ENCODE measurements at regions not wholly inside any gene's neighbourhood (a gene's known extent, or its start where the extent isn't known, plus 50 kb on each side); places are given as distances from the start of the nearest gene placed in this dataset.

DNA sequence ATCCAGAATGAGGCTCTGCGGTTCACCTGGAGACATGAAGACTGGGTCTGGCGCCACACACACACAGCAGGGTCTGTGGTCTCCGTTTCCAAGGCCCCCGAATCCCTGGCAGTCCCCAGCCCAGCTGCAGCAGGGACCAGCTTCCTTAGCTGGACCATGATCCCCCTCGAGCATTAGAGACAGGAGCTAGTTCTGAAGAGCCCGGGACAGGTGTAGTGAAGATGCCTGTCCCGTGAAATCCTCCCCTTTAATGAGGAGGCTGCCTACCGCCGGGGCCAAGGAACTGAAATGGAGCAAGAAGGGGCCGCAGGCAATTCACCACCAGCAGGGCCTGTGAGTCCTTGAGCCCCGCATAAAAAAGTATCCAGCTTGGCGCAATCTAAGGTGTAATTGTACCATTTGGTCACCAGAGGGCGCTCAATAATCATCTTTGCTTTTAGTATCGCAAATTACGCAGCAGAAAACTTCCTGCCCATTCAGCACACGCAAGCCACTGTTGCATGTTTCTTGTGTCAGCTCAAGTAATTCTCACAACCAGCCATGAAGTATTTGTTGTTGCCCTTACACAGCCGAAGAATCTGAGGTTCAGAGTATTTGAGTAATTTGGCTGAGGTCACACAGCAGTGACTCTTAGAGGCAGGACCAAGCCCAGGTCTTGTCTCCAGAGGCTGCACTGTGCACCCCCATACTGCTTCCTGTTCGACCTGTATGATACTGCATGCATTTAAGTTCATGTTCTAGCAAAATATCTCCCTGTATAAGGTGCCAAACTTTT is 54.3 kb upstream of the PPP2R5C start (continued):
- TF ChIP-seq, protein P1, sequence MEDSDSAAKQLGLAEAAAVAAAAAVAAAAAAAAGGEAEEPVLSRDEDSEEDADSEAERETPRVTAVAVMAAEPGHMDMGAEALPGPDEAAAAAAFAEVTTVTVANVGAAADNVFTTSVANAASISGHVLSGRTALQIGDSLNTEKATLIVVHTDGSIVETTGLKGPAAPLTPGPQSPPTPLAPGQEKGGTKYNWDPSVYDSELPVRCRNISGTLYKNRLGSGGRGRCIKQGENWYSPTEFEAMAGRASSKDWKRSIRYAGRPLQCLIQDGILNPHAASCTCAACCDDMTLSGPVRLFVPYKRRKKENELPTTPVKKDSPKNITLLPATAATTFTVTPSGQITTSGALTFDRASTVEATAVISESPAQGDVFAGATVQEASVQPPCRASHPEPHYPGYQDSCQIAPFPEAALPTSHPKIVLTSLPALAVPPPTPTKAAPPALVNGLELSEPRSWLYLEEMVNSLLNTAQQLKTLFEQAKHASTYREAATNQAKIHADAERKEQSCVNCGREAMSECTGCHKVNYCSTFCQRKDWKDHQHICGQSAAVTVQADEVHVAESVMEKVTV (CRISPR knock-in tag; IDR thresholded peaks at IDR 0.05): peak; percentile 68
- TF ChIP-seq CHD4 (IDR thresholded peaks at IDR 0.05; ENCODE audit: insufficient read depth, insufficient replicate concordance, low read depth, low read length, poor library complexity, severe bottlenecking) (peak; percentile 52), MAFF (IDR thresholded peaks at IDR 0.05; ENCODE audit: low read length) (peak; percentile 64), ZNF778 (CRISPR knock-in tag; IDR thresholded peaks at IDR 0.05) (no peak), ZNF707 (CRISPR knock-in tag; conservative IDR thresholded peaks at IDR 0.05) (no peak), NCOR1 (IDR thresholded peaks at IDR 0.05) (0 out of 2 replicates have a peak, but pooled peaks have one; percentile 18), MIER1 (IDR thresholded peaks at IDR 0.05; ENCODE audit: low read depth) (no peak), HDAC2 (IDR thresholded peaks at IDR 0.05) (peak; percentile 84), CXXC5 (CRISPR knock-in tag; IDR thresholded peaks at IDR 0.05) (peak; percentile 58), ATF1 (CRISPR knock-in tag; IDR thresholded peaks at IDR 0.05) (no peak), ATF1 (tag; IDR thresholded peaks at IDR 0.05) (peak; percentile 61), ZNF124 (CRISPR knock-in tag; IDR thresholded peaks at IDR 0.05) (no peak)
- TF ChIP-seq, protein P2, sequence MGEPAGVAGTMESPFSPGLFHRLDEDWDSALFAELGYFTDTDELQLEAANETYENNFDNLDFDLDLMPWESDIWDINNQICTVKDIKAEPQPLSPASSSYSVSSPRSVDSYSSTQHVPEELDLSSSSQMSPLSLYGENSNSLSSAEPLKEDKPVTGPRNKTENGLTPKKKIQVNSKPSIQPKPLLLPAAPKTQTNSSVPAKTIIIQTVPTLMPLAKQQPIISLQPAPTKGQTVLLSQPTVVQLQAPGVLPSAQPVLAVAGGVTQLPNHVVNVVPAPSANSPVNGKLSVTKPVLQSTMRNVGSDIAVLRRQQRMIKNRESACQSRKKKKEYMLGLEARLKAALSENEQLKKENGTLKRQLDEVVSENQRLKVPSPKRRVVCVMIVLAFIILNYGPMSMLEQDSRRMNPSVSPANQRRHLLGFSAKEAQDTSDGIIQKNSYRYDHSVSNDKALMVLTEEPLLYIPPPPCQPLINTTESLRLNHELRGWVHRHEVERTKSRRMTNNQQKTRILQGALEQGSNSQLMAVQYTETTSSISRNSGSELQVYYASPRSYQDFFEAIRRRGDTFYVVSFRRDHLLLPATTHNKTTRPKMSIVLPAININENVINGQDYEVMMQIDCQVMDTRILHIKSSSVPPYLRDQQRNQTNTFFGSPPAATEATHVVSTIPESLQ (CRISPR knock-in tag; IDR thresholded peaks at IDR 0.05): no peak
- TF ChIP-seq, protein P3, sequence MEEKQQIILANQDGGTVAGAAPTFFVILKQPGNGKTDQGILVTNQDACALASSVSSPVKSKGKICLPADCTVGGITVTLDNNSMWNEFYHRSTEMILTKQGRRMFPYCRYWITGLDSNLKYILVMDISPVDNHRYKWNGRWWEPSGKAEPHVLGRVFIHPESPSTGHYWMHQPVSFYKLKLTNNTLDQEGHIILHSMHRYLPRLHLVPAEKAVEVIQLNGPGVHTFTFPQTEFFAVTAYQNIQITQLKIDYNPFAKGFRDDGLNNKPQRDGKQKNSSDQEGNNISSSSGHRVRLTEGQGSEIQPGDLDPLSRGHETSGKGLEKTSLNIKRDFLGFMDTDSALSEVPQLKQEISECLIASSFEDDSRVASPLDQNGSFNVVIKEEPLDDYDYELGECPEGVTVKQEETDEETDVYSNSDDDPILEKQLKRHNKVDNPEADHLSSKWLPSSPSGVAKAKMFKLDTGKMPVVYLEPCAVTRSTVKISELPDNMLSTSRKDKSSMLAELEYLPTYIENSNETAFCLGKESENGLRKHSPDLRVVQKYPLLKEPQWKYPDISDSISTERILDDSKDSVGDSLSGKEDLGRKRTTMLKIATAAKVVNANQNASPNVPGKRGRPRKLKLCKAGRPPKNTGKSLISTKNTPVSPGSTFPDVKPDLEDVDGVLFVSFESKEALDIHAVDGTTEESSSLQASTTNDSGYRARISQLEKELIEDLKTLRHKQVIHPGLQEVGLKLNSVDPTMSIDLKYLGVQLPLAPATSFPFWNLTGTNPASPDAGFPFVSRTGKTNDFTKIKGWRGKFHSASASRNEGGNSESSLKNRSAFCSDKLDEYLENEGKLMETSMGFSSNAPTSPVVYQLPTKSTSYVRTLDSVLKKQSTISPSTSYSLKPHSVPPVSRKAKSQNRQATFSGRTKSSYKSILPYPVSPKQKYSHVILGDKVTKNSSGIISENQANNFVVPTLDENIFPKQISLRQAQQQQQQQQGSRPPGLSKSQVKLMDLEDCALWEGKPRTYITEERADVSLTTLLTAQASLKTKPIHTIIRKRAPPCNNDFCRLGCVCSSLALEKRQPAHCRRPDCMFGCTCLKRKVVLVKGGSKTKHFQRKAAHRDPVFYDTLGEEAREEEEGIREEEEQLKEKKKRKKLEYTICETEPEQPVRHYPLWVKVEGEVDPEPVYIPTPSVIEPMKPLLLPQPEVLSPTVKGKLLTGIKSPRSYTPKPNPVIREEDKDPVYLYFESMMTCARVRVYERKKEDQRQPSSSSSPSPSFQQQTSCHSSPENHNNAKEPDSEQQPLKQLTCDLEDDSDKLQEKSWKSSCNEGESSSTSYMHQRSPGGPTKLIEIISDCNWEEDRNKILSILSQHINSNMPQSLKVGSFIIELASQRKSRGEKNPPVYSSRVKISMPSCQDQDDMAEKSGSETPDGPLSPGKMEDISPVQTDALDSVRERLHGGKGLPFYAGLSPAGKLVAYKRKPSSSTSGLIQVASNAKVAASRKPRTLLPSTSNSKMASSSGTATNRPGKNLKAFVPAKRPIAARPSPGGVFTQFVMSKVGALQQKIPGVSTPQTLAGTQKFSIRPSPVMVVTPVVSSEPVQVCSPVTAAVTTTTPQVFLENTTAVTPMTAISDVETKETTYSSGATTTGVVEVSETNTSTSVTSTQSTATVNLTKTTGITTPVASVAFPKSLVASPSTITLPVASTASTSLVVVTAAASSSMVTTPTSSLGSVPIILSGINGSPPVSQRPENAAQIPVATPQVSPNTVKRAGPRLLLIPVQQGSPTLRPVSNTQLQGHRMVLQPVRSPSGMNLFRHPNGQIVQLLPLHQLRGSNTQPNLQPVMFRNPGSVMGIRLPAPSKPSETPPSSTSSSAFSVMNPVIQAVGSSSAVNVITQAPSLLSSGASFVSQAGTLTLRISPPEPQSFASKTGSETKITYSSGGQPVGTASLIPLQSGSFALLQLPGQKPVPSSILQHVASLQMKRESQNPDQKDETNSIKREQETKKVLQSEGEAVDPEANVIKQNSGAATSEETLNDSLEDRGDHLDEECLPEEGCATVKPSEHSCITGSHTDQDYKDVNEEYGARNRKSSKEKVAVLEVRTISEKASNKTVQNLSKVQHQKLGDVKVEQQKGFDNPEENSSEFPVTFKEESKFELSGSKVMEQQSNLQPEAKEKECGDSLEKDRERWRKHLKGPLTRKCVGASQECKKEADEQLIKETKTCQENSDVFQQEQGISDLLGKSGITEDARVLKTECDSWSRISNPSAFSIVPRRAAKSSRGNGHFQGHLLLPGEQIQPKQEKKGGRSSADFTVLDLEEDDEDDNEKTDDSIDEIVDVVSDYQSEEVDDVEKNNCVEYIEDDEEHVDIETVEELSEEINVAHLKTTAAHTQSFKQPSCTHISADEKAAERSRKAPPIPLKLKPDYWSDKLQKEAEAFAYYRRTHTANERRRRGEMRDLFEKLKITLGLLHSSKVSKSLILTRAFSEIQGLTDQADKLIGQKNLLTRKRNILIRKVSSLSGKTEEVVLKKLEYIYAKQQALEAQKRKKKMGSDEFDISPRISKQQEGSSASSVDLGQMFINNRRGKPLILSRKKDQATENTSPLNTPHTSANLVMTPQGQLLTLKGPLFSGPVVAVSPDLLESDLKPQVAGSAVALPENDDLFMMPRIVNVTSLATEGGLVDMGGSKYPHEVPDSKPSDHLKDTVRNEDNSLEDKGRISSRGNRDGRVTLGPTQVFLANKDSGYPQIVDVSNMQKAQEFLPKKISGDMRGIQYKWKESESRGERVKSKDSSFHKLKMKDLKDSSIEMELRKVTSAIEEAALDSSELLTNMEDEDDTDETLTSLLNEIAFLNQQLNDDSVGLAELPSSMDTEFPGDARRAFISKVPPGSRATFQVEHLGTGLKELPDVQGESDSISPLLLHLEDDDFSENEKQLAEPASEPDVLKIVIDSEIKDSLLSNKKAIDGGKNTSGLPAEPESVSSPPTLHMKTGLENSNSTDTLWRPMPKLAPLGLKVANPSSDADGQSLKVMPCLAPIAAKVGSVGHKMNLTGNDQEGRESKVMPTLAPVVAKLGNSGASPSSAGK (IDR thresholded peaks at IDR 0.05): peak; percentile 37; the same call in 1 of the 2 replicates

Data from K562 (cell line).